HL-60 (cell line): ENCODE measurements at regions not wholly inside any gene's neighbourhood (a gene's known extent, or its start where the extent isn't known, plus 50 kb on each side); places are given as distances from the start of the nearest gene placed in this dataset.

ENCODE experiments used
- DNase-seq, 2 experiments: peaks; one replicate each; pipeline ENCODE4 v3.0.0-alpha.2; 2010 to 2020; ENCODE audit warnings: low read depth in 1 of 2, low spot score in 1 of 2
- H3K27ac ChIP-seq: fragments of 250-450 bp; sonication (Bioruptor Pico); replicated peaks from 2 replicates; pipeline ENCODE4 v1.5.1; 2020; ENCODE audit warnings: mild to moderate bottlenecking, moderate library complexity
- H3K27me3 ChIP-seq: fragments of 250-450 bp; sonication (Bioruptor Pico); 2 replicates; pipeline ENCODE4 v1.5.1; 2021; ENCODE audit warnings: mild to moderate bottlenecking, moderate library complexity; ENCODE audit not compliant: insufficient read depth, poor library complexity, severe bottlenecking
- H3K4me3 ChIP-seq: replicated peaks from 2 replicates; pipeline ENCODE4 v1.5.1; 2011; ENCODE audit warnings: mild to moderate bottlenecking, control low read depth, low read length; ENCODE audit not compliant: insufficient read depth
- GABPA ChIP-seq: IDR thresholded peaks from 2 replicates; pipeline ENCODE4 v1.6.1; 2012; ENCODE audit warnings: low read depth
- POLR2AphosphoS5 ChIP-seq: IDR thresholded peaks from 2 replicates; pipeline ENCODE4 v1.6.1; 2012; ENCODE audit warnings: low read depth
- SPI1 ChIP-seq: IDR thresholded peaks from 2 replicates; pipeline ENCODE4 v1.6.1; 2012; ENCODE audit warnings: low read depth, mild to moderate bottlenecking, borderline replicate concordance
- TF ChIP-seq, protein P1 (sequence below): IDR thresholded peaks from 2 replicates; pipeline ENCODE4 v1.6.1; 2012; ENCODE audit warnings: low read depth; ENCODE audit not compliant: insufficient replicate concordance
- TF ChIP-seq, protein P2 (sequence below): IDR thresholded peaks from one replicate; pipeline ENCODE4 v1.5.1; 2011; ENCODE audit warnings: low read length, control low read depth, inconsistent platforms; ENCODE audit not compliant: insufficient read depth

DNA sequence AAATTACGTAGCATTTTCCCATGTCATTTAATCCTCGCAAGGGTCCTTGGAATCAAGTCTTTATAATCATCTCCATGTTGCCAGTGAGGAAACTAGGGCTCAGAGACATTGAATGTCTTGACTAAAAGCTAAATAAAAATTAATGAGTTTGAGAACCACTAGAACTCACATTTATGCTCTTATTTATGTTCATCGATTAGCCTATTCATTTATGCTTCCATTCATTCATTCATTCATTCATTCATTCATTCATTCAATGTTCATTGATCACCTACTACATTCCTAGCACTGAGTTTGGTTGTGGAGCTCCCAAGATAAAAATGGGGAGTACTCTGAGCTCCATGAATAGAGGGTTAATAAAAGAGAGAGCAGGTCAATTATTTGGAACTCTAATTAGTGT lies 59.7 kb downstream of the KCNA1 start:
- Histone ChIP-seq H3K27ac (no peak overlapping the region), H3K27me3 (no peaks in the 10 kb centered on the region), H3K4me3 (no peak overlapping the region)
- no peak for TF ChIP-seq GABPA
- TF ChIP-seq, protein P1, sequence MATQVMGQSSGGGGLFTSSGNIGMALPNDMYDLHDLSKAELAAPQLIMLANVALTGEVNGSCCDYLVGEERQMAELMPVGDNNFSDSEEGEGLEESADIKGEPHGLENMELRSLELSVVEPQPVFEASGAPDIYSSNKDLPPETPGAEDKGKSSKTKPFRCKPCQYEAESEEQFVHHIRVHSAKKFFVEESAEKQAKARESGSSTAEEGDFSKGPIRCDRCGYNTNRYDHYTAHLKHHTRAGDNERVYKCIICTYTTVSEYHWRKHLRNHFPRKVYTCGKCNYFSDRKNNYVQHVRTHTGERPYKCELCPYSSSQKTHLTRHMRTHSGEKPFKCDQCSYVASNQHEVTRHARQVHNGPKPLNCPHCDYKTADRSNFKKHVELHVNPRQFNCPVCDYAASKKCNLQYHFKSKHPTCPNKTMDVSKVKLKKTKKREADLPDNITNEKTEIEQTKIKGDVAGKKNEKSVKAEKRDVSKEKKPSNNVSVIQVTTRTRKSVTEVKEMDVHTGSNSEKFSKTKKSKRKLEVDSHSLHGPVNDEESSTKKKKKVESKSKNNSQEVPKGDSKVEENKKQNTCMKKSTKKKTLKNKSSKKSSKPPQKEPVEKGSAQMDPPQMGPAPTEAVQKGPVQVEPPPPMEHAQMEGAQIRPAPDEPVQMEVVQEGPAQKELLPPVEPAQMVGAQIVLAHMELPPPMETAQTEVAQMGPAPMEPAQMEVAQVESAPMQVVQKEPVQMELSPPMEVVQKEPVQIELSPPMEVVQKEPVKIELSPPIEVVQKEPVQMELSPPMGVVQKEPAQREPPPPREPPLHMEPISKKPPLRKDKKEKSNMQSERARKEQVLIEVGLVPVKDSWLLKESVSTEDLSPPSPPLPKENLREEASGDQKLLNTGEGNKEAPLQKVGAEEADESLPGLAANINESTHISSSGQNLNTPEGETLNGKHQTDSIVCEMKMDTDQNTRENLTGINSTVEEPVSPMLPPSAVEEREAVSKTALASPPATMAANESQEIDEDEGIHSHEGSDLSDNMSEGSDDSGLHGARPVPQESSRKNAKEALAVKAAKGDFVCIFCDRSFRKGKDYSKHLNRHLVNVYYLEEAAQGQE: no peak
- no peak for TF ChIP-seq SPI1
- TF ChIP-seq, protein P2, sequence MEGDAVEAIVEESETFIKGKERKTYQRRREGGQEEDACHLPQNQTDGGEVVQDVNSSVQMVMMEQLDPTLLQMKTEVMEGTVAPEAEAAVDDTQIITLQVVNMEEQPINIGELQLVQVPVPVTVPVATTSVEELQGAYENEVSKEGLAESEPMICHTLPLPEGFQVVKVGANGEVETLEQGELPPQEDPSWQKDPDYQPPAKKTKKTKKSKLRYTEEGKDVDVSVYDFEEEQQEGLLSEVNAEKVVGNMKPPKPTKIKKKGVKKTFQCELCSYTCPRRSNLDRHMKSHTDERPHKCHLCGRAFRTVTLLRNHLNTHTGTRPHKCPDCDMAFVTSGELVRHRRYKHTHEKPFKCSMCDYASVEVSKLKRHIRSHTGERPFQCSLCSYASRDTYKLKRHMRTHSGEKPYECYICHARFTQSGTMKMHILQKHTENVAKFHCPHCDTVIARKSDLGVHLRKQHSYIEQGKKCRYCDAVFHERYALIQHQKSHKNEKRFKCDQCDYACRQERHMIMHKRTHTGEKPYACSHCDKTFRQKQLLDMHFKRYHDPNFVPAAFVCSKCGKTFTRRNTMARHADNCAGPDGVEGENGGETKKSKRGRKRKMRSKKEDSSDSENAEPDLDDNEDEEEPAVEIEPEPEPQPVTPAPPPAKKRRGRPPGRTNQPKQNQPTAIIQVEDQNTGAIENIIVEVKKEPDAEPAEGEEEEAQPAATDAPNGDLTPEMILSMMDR: no peak
- no peak for DNase-seq

DNA sequence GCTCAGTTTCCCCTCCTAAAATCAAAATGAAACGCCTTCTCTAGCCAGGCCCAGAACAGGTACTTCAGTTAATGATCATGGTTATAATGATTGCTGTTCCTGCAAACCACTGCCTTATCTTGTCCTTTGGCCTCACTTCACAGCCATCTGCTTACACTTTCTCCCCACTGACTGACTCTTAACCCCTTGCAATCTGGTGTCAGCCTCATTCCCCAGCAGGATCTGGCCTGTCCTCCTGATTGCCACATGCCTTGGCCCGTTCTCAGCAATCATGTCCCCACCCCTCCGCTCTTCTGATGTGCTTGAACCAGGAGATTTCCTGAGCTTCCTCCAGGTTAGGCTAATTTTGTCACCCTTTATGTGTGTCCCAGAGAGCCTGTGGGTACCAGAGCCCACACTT lies 64.5 kb downstream of the KCNA1 start:
- Histone ChIP-seq H3K27ac (no peak overlapping the region), H3K4me3 (no peak overlapping the region), H3K27me3 (no peaks in the 10 kb centered on the region)
- DNase-seq: no peak
- TF ChIP-seq SPI1: no peak
- TF ChIP-seq, protein P1: no peak
- TF ChIP-seq POLR2AphosphoS5: no peak
- TF ChIP-seq GABPA: no peak

DNA sequence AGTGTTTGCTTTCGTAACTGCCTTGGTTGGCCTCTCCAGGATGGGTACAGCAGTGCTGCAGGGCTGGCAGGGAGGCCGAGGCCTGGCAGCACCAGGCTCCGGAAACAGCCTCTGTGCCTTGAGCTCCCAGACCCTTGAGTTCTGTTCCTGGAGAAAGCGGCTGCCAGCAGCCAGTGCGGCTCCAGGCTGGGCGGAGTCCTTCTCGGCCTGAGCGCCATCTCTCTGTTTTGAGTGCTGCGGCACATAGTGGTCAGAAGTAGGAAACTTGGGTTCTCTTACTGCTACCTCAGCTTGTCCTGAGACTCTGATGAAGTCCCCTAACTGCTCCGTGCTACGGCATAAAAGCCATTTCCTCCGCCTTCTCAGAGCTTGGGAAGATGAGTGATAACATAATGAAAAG lies 65.9 kb downstream of the KCNA1 start:
- Histone ChIP-seq H3K27me3 (no peaks in the 10 kb centered on the region), H3K4me3 (no peak overlapping the region), H3K27ac (no peak overlapping the region)
- no peak for TF ChIP-seq SPI1
- no peak for TF ChIP-seq POLR2AphosphoS5
- TF ChIP-seq GABPA: no peak
- TF ChIP-seq, protein P1: no peak
- TF ChIP-seq, protein P2: no peak
- DNase-seq: no peak

DNA sequence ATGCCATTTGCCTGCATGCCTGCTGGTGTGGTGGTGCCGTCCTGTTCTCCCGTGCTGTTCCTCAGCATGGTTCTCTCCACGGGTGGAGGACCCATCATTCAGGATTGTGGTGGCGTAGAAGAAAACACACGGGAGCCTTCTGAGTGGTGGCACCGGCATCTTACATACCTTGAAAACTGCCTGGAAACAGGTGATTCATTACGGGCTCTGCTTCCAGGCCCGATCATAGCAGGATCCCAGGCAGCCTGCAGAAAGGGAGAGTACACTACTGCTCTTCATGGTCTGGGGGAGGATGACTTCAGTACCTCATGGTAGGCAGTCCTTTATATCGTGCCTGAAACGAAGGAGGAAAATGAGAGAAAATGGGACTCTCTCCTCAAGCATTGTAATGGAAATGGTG lies 66.6 kb upstream of the KCNA5 start:
- TF ChIP-seq SPI1 (no peak), GABPA (no peak), POLR2AphosphoS5 (no peak)
- TF ChIP-seq, protein P2: no peak
- TF ChIP-seq, protein P1: no peak
- no peak overlapping the region for H3K4me3 ChIP-seq
- H3K27ac ChIP-seq: no peak overlapping the region
- no peaks in the 10 kb centered on the region for H3K27me3 ChIP-seq
- DNase-seq: no peak
